ENCODE measurements at regions not wholly inside any gene's neighbourhood (a gene's known extent, or its start where the extent isn't known, plus 50 kb on each side); places are given as distances from the start of the nearest gene placed in this dataset.
A peak's percentile ranks its signal among the peaks of the same experiment; 100 is the strongest.

DNA sequence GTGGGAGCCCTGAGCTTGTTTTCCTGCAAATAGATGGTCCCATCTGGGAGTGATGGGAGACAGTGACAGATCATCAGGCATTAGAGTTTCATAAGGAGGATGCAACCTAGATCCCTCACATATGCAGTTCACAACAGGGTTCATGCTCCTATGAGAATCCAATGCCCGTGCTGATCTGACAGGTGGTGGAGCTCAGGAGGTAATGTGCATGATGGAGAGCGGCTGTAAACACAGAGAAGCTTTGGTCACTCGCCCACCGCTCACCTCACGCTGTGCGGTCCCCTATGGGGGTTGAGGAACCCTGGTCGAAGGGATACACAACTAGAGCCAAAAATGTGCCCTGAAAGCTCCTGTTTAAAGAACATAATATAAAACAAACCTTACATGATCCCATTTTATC lies 88.5 kb upstream of the CREB5 start:
- H3K27ac ChIP-seq: no peak overlapping the region
- H3K9me3 ChIP-seq: no peaks in the 10 kb centered on the region
- no peaks in the 10 kb centered on the region for H3K36me3 ChIP-seq
- H3K4me3 ChIP-seq: no peak overlapping the region
- H3K4me1 ChIP-seq: no peaks in the 10 kb centered on the region
- DNase-seq: no peak
- TF ChIP-seq, protein P1, sequence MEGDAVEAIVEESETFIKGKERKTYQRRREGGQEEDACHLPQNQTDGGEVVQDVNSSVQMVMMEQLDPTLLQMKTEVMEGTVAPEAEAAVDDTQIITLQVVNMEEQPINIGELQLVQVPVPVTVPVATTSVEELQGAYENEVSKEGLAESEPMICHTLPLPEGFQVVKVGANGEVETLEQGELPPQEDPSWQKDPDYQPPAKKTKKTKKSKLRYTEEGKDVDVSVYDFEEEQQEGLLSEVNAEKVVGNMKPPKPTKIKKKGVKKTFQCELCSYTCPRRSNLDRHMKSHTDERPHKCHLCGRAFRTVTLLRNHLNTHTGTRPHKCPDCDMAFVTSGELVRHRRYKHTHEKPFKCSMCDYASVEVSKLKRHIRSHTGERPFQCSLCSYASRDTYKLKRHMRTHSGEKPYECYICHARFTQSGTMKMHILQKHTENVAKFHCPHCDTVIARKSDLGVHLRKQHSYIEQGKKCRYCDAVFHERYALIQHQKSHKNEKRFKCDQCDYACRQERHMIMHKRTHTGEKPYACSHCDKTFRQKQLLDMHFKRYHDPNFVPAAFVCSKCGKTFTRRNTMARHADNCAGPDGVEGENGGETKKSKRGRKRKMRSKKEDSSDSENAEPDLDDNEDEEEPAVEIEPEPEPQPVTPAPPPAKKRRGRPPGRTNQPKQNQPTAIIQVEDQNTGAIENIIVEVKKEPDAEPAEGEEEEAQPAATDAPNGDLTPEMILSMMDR (IDR thresholded peaks at IDR 0.05): no peak
- TF ChIP-seq POLR2A (IDR thresholded peaks at IDR 0.05): no peak
- no peaks in the 10 kb centered on the region for H3K27me3 ChIP-seq

DNA sequence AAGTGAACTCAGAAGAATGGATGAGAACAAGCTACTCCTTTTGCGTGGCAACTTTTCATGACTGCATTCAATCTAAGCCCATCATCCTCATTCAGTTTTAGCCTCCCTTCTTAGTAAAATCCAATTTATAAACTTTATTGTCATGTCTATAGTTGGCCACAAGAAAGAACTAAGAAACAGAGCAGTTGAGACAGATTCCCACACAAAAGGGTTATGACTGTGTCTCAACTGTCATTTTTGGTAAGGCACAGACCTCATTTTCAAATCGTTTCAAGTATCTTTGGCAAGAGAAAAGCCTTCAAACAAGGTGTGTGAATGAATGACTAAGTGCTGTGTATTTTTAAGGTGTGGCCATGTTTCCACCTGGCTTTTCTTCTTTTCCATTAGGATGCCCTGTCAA lies 84.2 kb upstream of the CREB5 start:
- Histone ChIP-seq H3K4me1 (no peaks in the 10 kb centered on the region), H3K27me3 (no peaks in the 10 kb centered on the region), H3K27ac (no peak overlapping the region), H3K36me3 (no peaks in the 10 kb centered on the region), H3K4me3 (no peak overlapping the region), H3K9me3 (no peaks in the 10 kb centered on the region)
- no peak for TF ChIP-seq POLR2A (IDR thresholded peaks at IDR 0.05)
- TF ChIP-seq, protein P1 (IDR thresholded peaks at IDR 0.05): peak in 1 of 6 experiments; percentile 2
- no peak for DNase-seq

DNA sequence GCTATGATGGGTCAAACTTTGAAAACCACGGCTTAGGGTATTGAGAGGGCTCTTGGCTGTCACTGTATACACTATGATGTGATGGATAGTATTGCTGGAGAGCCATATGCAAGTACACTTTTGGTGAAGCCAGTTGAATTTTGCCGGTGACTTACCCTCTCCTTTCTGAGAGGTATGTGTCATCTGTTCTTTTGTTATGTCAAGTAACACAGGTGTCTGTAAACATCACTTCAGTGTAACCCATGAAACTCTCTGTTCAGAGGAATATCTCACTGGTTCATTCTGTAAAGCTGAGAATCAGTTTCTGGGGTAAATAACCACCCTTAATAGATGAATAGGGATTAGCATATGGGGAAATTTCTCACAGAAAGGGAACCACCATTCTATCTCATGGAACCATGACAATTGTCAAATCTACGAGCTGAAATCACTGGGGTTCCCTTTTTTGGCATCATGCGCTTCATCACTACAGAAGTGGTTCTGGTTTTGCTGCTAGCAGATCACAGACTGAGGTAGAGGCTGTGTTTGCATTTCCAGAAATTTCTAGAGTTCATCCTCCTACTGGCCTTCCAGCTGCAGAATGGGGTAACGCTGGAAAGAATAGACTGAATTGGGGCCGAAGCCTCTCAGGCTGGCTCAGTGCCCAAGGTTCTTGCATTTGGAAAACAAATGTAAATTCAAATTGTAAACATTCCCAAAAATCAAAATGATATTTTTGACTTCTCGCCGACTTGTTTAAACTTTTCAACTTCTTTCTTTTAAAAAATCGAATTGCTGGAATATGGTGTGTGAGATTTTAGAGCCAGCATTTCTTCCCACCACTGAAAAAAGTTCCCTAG lies 83.3 kb upstream of the CREB5 start:
- DNase-seq: no peak
- H3K4me1 ChIP-seq: no peaks in the 10 kb centered on the region
- H3K27me3 ChIP-seq: no peaks in the 10 kb centered on the region
- H3K4me3 ChIP-seq: no peak overlapping the region
- H3K36me3 ChIP-seq: no peaks in the 10 kb centered on the region
- TF ChIP-seq, protein P1 (IDR thresholded peaks at IDR 0.05): no peak
- TF ChIP-seq POLR2A (IDR thresholded peaks at IDR 0.05): no peak
- H3K9me3 ChIP-seq: no peaks in the 10 kb centered on the region
- no peak overlapping the region for H3K27ac ChIP-seq

DNA sequence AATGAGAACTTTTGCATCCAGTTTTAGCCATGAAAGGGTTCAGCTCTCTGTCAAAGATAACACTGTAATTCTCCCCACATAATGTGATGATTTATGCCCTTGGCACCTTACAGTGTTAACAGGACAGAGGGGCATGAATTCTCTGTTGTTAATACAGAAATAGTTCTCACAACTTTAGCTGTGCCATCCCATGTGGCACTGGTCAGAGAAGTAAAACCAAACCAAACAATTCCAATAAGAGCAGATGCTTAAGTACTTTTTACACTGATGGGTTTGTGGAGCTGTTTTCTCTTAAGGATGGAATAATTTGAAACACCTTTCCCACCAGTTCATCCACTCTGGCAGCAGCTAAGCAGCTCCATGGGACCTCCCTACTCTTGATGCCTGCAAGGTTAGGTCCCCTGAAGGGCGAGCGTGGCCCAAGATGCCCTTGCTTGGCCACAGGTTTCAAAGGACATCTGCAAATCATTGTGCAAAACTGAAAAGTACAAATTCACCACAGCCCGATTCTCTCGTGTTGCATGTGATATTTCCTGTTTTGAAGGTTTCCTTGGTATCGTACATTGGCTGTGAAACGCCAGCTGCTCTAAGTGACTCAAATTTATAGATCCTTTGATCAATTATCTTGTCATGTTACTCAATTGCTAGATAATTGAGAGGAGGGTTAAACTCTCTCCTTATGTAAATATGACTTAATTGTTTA lies 82.5 kb upstream of the CREB5 start:
- TF ChIP-seq POLR2A (IDR thresholded peaks at IDR 0.05): no peak
- TF ChIP-seq, protein P1 (IDR thresholded peaks at IDR 0.05): no peak
- H3K27me3 ChIP-seq: no peaks in the 10 kb centered on the region
- H3K9me3 ChIP-seq: no peaks in the 10 kb centered on the region
- no peaks in the 10 kb centered on the region for H3K4me1 ChIP-seq
- H3K27ac ChIP-seq: peak overlapping the region in 1 of 4 donors; percentile 1
- H3K36me3 ChIP-seq: no peaks in the 10 kb centered on the region
- no peak overlapping the region for H3K4me3 ChIP-seq
- peak in 1 of 3 donors; percentile 47 for DNase-seq

DNA sequence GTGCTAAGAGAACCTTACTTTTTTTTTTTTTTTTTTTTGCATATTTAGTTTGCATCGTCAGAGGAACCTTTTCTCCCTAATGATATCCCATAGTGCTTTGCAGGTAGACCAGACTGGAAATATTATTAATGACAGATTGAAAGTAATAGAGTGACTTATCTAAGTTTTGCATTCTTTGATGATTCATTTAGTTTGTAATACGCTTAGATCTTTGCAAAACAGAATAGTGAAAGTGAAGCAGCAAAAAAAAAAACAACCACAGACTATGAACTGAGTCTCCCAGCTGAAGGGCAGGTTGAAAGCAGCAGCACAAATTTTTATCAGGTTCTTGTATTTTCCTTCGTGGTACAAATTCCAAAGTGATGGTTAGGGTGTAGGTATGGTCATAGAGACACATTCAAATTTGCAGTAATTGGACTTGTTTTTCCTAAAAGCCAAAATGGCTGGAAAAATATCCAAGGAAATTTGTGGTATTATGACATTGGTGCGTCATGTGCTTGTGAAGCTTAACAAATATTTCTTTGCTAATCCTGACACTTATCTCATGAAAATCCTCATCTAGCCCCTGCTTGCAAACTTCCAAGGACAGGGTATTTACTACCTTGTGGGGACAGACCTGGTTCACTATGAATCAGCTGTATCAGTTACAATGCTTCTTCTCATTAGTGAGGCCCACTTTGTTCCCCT lies 81.8 kb upstream of the CREB5 start:
- Histone ChIP-seq H3K4me3 (no peak overlapping the region), H3K27me3 (no peaks in the 10 kb centered on the region), H3K9me3 (no peaks in the 10 kb centered on the region), H3K36me3 (no peaks in the 10 kb centered on the region), H3K4me1 (no peaks in the 10 kb centered on the region), H3K27ac (no peak overlapping the region)
- TF ChIP-seq, protein P1 (IDR thresholded peaks at IDR 0.05): no peak
- TF ChIP-seq POLR2A (IDR thresholded peaks at IDR 0.05): no peak
- no peak for DNase-seq
